KMS-11 (cell line): ENCODE measurements at regions not wholly inside any gene's neighbourhood (a gene's known extent, or its start where the extent isn't known, plus 50 kb on each side); places are given as distances from the start of the nearest gene placed in this dataset.

Experiments used
- H2AFZ ChIP-seq: fragments of 200-600 bp; sonication (generic); 2 replicates; pipeline ENCODE4 v1.6.1; 2016; ENCODE audit warnings: antibody characterized with exemption, mixed run types, low read depth
- H3K27ac ChIP-seq: fragments of 200-600 bp; sonication (generic); 2 replicates; pipeline ENCODE4 v1.6.1; 2016; ENCODE audit warnings: mild to moderate bottlenecking, mixed run types
- H3K27me3 ChIP-seq: fragments of 200-600 bp; sonication (generic); 2 replicates; pipeline ENCODE4 v1.6.1; 2017; ENCODE audit warnings: mild to moderate bottlenecking, low read depth, mixed run types, moderate library complexity; ENCODE audit not compliant: insufficient read depth
- H3K36me3 ChIP-seq: fragments of 200-600 bp; sonication (generic); 2 replicates; pipeline ENCODE4 v1.6.1; 2017; ENCODE audit warnings: mild to moderate bottlenecking, mixed run types; ENCODE audit not compliant: insufficient read depth
- H3K4me1 ChIP-seq: fragments of 200-600 bp; sonication (generic); 2 replicates; pipeline ENCODE4 v1.6.1; 2016; ENCODE audit warnings: mild to moderate bottlenecking, low read depth, mixed run types; ENCODE audit not compliant: poor library complexity, severe bottlenecking
- H3K4me2 ChIP-seq: fragments of 200-600 bp; sonication (generic); 2 replicates; pipeline ENCODE4 v1.7.0; 2016; ENCODE audit warnings: mild to moderate bottlenecking, mixed run types
- H3K4me3 ChIP-seq: fragments of 200-600 bp; sonication (generic); IDR thresholded peaks from 2 replicates; pipeline ENCODE4 v1.6.1; 2017; ENCODE audit warnings: low read depth, low read length, mixed read lengths; ENCODE audit not compliant: insufficient read depth
- H3K79me2 ChIP-seq: fragments of 200-600 bp; sonication (generic); 2 replicates; pipeline ENCODE4 v1.6.1; 2016; ENCODE audit warnings: low read depth, mixed run types; ENCODE audit not compliant: insufficient read depth
- H3K9ac ChIP-seq: fragments of 200-600 bp; sonication (generic); 2 replicates; pipeline ENCODE4 v1.6.1; 2016; ENCODE audit warnings: mild to moderate bottlenecking, mixed run types
- H4K20me1 ChIP-seq: fragments of 200-600 bp; sonication (generic); 2 replicates; pipeline ENCODE4 v1.6.1; 2016; ENCODE audit warnings: mild to moderate bottlenecking, mixed run types; ENCODE audit not compliant: insufficient read depth
- TF ChIP-seq, protein P1 (sequence below): fragments of 200-600 bp; sonication (generic); conservative IDR thresholded peaks from 2 replicates; pipeline ENCODE4 v1.6.1; 2017; ENCODE audit warnings: low read depth, mild to moderate bottlenecking, antibody characterized with exemption, low read length, moderate library complexity, mixed read lengths

DNA sequence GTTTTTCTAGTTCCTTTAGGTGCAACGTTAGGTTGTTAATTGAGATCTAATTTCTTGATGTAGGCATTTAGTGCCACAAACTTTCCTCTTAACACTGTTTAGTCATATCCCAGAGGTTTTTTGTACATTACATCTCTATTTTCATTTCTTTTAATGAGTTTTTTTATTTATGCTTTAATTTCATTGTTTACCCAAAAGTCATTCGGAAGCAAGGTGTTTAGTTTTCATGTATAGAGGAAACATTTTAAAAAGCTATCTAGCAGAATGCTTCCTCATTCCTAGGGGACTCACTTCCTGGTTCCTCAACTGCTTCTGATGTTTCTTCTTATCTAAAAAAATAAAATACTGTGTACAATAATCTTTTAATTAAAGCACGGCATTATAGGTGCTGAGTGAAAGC, 307.2 kb upstream of the CAMK1G start:
- H4K20me1 ChIP-seq, result no peaks in the 10 kb centered on the region
- no peaks in the 10 kb centered on the region for H3K79me2 ChIP-seq
- H2AFZ ChIP-seq, result no peak overlapping the region
- no peaks in the 10 kb centered on the region for H3K36me3 ChIP-seq
- no peak overlapping the region for H3K9ac ChIP-seq
- H3K4me3 ChIP-seq, result no peak overlapping the region
- no peaks in the 10 kb centered on the region for H3K4me1 ChIP-seq
- TF ChIP-seq, protein P1, sequence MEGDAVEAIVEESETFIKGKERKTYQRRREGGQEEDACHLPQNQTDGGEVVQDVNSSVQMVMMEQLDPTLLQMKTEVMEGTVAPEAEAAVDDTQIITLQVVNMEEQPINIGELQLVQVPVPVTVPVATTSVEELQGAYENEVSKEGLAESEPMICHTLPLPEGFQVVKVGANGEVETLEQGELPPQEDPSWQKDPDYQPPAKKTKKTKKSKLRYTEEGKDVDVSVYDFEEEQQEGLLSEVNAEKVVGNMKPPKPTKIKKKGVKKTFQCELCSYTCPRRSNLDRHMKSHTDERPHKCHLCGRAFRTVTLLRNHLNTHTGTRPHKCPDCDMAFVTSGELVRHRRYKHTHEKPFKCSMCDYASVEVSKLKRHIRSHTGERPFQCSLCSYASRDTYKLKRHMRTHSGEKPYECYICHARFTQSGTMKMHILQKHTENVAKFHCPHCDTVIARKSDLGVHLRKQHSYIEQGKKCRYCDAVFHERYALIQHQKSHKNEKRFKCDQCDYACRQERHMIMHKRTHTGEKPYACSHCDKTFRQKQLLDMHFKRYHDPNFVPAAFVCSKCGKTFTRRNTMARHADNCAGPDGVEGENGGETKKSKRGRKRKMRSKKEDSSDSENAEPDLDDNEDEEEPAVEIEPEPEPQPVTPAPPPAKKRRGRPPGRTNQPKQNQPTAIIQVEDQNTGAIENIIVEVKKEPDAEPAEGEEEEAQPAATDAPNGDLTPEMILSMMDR, result no peak
- no peak overlapping the region for H3K4me2 ChIP-seq
- H3K27ac ChIP-seq, result no peak overlapping the region
- no peaks in the 10 kb centered on the region for H3K27me3 ChIP-seq

DNA sequence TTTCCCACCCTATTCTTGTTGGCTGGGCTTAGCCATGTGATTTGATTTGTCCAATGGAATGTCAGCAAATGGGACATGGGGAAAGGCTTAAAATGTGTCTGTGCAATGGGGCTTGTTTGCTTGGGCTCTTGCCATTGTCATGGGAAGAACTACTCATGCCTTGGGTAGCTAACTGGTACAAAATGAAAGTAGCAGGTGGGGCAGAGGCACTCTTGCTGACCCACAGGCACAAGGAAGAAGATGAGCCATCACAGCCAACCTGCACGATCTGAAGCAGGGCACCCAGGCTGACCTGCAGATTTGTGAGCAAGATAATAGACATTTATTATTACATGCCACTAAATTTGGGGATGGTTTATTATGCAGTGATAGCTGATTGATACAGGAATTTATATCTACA, 305.9 kb upstream of the CAMK1G start:
- Histone ChIP-seq H3K4me3 (no peak overlapping the region), H3K27me3 (no peaks in the 10 kb centered on the region), H3K27ac (no peak overlapping the region), H3K79me2 (no peaks in the 10 kb centered on the region), H2AFZ (no peak overlapping the region), H4K20me1 (no peaks in the 10 kb centered on the region), H3K9ac (no peak overlapping the region), H3K36me3 (no peaks in the 10 kb centered on the region), H3K4me1 (no peaks in the 10 kb centered on the region), H3K4me2 (no peak overlapping the region)
- TF ChIP-seq, protein P1, result no peak

DNA sequence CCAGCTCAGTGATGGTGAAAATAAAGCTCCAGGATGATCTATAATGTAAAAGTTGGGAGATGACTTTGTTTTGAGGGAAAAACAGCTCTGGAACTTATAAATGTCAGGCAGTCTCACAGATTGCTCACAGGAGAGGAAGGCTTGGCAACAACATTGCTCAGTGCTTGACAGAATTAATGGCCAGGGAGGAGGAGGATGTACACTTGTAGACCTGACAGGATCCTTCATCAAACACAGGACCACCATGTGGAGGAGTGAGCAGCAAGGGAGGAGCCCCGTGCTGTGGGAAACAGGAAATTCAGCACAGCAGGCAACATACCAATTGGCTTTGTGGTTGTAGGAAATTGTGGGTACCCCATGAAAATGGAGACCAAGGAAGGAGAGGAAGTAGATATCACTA, 291.8 kb upstream of the CAMK1G start:
- H3K4me3 ChIP-seq, result no peak overlapping the region
- TF ChIP-seq, protein P1, result no peak
- H4K20me1 ChIP-seq, result no peaks in the 10 kb centered on the region
- H3K79me2 ChIP-seq, result no peaks in the 10 kb centered on the region
- H3K36me3 ChIP-seq, result no peaks in the 10 kb centered on the region
- H3K27ac ChIP-seq, result no peak overlapping the region
- no peaks in the 10 kb centered on the region for H3K27me3 ChIP-seq
- no peaks in the 10 kb centered on the region for H3K4me1 ChIP-seq
- H2AFZ ChIP-seq, result no peak overlapping the region
- no peak overlapping the region for H3K9ac ChIP-seq
- H3K4me2 ChIP-seq, result no peak overlapping the region

DNA sequence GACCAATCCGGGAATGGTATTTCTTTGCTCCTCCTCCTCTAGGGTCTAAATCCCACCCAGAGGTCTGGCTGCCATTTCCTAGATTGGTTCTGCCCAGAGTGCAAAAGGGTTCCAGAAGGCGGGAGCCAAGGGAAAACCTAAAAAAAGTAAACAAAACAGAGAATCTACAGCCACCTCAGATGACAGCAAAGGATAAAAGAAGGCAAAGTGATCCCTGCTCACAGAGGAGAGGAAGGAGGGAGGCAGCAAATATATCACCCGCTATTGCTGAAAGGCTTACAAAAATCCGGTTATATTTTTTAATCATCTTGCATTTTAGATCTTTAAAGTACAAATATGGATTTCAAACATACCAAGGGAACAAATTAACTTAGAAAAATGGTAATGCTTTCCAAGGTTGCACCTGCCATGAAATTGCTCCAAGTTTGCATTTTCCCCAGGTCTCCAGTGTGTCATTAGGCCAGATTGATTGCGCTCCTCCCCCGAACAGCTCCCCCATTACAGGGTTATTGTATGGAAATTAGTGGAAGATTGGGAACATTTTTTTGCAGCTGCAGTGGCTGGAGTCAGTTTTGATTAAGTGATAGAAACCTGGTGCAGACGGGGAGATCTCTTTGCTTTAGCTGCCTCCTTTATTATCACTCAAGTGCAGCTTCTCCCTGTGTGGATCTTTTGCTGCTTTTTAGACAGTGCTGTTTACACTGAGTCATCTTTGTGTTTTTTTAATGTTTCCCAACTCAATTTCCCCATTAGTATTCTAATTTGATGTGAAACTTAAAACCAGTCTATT, 280.5 kb upstream of the CAMK1G start:
- Histone ChIP-seq H3K79me2 (no peaks in the 10 kb centered on the region), H3K4me2 (no peak overlapping the region), H3K27ac (no peak overlapping the region), H3K4me3 (no peak overlapping the region), H4K20me1 (no peaks in the 10 kb centered on the region), H3K9ac (no peak overlapping the region), H3K27me3 (no peaks in the 10 kb centered on the region), H3K36me3 (no peaks in the 10 kb centered on the region), H3K4me1 (no peaks in the 10 kb centered on the region), H2AFZ (no peak overlapping the region)
- TF ChIP-seq, protein P1, result no peak
